HG02678 (cell line): ENCODE measurements at regions not wholly inside any gene's neighbourhood (a gene's known extent, or its start where the extent isn't known, plus 50 kb on each side); places are given as distances from the start of the nearest gene placed in this dataset.
"Not testable (repeated sequence)": the region's sequence is repeated elsewhere in the genome, so short reads cannot be mapped to it uniquely, and the experiment has no call there.

ENCODE experiments used
- ATAC-seq: cut with Tn5 transposase; IDR thresholded peaks from one replicate; pipeline ENCODE4 v1.9.1; 2021; ENCODE audit warnings: mild to moderate bottlenecking, moderate library complexity; ENCODE audit not compliant: unreplicated experiment

DNA sequence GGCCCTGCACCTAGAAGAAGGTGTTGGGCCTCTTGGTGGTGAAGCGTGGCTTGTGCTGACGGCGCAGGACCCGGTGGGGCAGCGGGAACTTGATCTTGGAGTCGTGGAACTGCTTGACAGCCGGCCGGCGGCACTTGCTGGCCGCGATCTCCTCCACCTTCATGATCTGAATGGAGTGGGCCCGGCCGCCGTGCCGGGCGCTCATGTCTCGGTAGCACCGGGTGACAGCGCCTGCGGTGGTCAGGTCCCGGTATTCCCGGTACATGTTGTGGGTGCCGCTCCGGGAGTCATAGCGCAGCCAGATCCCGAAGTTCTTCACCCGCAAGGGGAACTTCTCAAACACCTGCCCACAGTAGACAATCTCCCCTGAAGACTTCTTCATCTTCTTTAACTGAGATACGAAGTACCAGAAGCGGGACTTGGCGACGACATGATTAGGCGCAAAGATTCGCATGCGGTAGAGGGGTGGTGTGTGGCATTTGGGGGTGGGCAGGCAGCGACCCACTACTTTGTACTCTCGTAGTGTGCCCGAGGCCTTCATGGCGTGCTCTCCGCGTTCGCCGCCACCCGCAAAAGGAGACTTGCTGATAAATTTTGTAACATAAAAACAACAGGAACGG is 92.1 kb upstream of the MSH6 start:
- not testable (repeated sequence) for ATAC-seq

- no peak for ATAC-seq
Measured at GRCh38 chr2:47690132-47690531, 92.8 kb upstream of the MSH6 start.

GRCh38 chr2:47689118-47689517 is 93.8 kb upstream of the MSH6 start:
- peak; percentile 87 for ATAC-seq

DNA sequence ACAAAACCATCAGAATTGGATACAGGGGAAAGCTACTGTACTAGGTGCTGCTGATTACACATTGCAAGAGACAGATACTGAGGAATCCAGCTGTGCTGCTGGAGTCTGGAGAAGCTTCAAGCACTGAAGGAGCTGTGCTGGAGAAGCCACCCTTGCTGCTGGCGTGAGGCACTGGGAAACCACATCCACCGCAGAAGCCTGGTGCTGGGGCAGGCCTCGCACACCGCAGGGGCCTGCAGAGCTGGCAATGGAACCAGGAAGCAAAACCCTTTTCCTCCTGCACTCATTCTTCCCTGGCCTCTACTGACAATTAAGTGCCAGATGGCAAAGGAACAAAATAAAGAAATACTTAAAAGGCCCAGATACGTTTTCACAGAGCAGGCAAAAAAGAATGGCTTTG is 94.4 kb upstream of the MSH6 start:
- no peak for ATAC-seq

GRCh38 chr2:47687856-47688255 is 95.1 kb upstream of the MSH6 start:
- no peak for ATAC-seq

DNA sequence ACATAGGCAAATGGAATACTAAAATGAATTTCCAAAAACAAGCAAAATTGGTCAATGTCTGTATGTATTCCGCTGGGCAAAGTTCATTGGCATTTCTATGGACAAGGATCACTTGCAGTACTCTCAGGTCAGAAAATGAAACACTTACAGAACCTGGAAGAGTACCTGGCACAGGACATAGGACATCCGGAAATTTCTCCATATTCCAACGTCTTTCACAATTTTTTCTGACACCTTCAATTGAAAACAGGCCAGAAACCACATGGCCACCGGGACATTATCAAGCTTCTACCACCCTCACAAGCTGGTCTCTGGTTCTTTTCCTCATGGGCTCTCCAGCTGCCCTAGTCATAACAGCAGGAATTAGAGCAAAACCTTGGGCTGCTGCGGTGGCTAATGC is 96.9 kb upstream of the MSH6 start:
- ATAC-seq, result no peak

DNA sequence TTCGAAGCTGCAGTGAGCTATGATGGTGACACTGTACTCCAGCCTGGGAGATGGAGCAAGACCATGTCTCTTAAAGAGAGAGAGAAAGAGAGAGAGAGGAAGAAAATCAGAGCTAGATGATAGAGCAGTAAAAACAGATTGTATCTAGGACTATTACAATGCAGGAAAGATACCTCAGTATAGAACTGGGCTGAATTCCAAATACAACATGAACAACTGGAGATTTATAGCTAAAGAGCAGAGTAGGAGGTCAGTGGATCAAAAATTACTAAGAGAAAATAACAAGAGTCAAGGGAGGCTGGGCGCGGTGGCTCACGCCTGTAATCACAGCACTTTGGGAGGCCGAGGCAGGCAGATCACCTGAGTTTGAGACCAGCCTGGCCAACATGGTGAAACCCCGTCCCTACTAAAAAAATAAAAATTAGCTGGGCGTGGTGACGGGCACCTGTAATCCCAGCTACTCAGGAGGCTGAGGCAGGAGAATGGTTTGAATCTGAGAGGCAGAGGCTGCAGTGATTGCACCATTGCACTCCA is 100.7 kb upstream of the MSH6 start:
- no peak for ATAC-seq

DNA sequence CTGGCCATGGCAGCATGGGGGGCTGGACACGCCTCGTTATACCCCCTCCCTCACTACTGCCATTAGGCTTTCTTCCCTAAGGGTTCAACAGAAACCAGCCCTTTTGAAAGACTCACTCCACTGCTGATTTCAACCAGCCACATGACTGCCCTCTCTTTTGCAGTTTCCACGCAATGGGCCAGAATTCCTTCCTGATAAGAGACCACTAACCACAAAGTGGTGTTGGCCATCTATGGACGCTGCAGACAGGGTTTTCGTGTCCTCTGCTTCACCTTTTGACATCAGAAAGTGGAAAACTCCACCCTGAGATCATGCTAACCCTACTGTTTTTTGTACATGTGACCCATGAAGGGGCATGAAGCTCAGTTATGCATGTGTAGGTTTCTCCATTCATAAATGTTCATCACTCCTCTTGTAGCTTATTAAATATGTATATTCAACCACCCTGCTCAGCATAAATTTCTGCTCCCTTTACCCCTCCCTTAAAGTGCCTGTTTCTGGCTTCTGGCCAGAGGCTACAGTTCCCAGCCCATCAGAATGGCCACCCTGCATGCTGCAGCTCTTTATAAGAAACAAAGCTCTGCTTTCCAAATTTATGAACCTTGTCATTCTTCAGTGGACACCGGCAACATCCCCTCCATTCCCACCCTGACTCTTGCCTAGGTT is 105.6 kb upstream of the KCNK12 start:
- no peak for ATAC-seq

- no peak for ATAC-seq
Measured at GRCh38 chr2:47675196-47675825, 104.5 kb upstream of the KCNK12 start.

DNA sequence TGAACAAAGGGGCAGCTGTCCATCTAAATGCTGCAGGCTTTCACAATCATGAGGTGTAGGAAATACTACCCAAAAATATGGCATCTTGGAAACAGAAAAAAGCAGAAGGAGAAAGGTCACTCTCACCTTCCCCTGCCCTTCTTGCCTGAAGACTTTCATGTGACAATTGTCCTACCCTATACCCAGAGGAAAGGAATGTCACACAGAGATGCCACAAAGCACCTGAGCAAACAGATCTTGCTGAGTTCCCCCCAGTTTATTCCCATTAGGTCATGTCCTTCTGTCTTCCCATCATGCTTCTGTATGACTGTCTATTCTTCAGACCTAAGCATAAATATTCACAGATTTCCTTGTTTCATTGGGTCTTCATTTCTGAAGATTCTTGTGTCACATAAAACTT is 95.5 kb upstream of the KCNK12 start:
- no peak for ATAC-seq

DNA sequence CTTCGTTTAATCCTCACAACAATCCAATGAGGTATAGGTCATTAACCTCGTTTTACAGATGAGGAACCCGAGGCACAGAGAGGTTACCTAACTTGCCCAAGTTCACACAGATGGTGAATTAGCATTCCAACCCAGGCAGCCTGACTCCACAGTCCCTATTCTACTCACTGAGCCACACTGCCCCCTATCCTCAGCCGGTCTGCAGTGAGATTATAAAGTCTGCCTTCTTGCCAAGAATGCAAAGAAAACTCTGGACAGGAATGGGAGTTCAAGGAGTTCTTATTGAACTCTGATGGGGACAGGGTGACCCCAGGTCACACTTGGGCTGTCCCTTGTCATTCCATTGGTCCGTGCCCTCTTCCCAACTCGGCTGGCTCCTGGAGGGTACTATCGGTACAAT is 94.0 kb upstream of the KCNK12 start:
- no peak for ATAC-seq

DNA sequence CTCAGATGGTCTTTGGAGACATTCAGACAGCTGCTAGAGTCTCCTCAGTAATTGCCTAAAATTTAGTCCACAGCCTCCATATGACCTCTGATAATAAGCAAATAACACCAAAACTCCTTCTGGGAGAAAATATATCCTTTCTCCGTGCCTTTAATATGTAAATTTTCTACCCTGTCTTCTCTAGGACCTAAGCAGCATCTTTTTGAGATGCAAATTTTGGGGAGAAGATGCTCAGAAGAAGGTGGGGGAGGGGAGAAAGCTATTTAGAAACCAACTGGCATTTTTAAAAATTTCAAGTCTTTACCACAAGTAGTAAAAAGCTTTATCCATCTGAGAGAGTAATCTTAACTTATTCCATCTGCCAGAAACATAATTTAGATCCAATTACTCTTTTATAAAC is 91.8 kb upstream of the KCNK12 start:
- no peak for ATAC-seq

- ATAC-seq, result no peak
Measured at GRCh38 chr2:47661310-47661709, 90.5 kb upstream of the KCNK12 start.

GRCh38 chr2:47660168-47660567 is 89.4 kb upstream of the KCNK12 start:
- ATAC-seq, result no peak

- no peak for ATAC-seq
Measured at GRCh38 chr2:47658646-47659320, 88.0 kb upstream of the KCNK12 start.

DNA sequence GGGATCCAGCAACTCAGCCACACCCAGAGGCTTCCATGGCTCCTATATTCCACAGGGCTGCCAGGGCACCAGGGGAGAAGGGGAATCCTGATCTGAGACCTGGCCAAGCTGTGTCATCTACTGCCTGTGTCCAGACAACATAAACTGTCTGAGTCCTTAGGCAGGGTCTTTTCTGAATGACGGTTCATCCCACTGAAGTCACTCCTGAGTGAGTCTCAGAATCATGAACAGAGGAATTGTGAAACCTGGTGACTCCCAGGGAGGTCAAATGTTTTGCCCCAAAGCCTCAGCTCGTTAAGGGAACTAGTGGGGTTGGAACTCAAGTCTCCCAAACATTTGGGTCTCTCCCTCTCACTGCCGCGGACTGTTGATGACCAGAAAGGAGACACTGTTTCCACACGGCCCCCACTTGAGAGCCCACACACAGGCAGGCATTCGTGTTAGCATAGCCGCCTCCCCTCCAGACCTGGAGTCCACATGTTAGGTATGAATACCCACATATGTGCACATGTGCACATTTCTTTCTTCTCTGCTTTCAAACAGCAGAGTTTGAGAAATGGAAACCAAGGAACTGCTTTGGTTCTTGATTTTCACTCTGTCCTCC is 87.2 kb upstream of the KCNK12 start:
- no peak for ATAC-seq

DNA sequence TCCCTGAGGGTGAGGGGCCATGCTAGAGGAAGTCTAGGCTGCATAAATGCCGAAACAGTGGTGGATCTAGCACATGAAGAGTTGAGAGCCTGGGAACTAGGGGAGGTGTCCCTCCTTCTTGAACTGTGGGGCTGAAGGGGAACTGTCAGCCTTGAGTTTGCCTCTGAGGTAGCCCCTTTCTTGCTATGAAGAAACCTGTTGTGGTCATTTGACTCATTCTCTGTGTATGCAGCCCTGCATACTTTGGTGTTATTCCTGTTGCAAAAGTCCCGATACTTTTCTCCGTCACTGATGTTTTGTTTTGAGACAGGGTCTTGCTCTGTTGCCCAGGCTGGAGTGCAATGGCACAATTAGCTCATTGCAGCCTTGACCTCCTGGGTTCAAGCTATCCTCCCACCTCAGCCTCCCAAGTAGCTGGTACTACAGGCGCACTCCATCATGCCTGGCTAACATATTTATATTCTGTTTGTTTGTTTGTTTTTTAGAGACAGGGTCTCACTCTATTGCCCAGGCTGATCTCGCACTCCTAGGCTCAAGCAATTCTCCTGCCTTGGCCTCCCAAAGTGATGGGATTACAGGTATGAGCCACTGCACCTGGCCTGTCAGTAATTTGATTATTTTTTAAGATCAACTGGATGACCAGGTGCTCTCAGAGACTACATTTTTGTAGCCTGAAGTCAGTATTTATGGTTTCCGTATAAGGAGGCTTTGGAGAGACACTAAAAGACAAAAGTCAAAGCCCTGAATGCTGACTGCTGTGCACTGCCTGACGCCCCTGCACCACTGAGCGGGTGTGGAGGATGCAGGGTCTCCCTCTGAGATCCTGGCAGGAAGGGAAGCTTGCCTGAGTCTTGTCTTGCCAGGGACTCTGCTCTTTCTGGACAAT is 86.2 kb upstream of the KCNK12 start:
- no peak for ATAC-seq

GRCh38 chr2:47655563-47655880 is 84.7 kb upstream of the KCNK12 start:
- no peak for ATAC-seq

DNA sequence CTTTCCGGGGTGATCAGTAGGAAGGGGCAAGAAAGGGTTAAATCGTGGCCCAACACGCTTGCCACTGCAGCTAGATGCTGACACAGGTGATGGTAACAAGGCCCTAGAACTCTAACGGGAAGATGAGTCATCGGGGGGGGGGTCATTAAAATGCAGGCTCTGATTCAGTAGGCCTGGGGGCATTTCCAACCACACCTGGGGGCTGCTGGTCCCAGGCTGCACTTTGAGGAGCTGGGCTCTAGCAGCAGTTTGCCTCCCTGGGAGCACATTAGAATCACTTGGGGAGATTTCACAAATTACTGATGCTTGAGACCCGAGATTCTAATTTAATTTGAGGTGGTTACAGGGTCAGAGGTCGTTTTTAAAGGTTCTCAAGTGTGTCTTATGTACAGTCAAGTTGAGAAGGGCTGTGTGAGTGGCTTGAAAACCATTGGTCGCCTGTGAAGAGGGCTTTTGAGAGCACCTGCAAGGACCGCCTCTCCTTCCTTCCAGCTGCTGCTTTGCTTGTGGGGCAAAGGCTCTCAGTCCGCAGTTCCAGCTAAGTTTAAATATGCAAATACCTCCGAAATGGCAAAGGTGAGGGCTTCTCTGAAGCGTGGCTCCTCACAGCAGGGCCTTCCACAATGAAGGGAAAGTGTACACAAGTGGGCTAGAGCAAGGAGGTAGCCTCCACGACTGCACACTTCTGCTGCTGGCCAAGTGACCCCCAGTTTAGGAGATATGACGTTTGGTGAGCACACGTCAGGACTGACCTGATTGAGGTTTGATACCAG is 84.2 kb upstream of the KCNK12 start:
- peak; percentile 92 for ATAC-seq
